Panc1 (cell line): ENCODE measurements at regions not wholly inside any gene's neighbourhood (a gene's known extent, or its start where the extent isn't known, plus 50 kb on each side); places are given as distances from the start of the nearest gene placed in this dataset.

Source experiments
- ATAC-seq: fragments of 200-7000 bp; cut with Tn5 transposase; 2 replicates; pipeline ENCODE4 v1.9.1; 2020; ENCODE audit warnings: mild to moderate bottlenecking, moderate library complexity
- BruUV-seq: library from RNA; stranded (reverse); fragments of 400-500 nt; replicated peaks from 2 replicates; lab custom pipeline; 2021; lab: Mats Ljungman, UMichigan
- CTCF ChIA-PET: fragments of 300-600 bp; sonication (Branson Sonifier 250); formaldehyde crosslinking; loops from one replicate; lab custom pipeline; 2022; ENCODE audit warnings: antibody characterized with exemption; lab: Charles Lee
- POLR2A ChIA-PET: fragments of 300-600 bp; sonication (Branson Sonifier 250); formaldehyde crosslinking; loops from one replicate; lab custom pipeline; 2022; ENCODE audit warnings: antibody characterized with exemption; lab: Charles Lee
- DNase-seq: peaks from one replicate; pipeline ENCODE4 v3.0.0-alpha.2; 2010; ENCODE audit warnings: low read depth, low spot score
- H3K27ac ChIP-seq: 2 replicates; pipeline ENCODE4 v1.5.1; 2011; ENCODE audit warnings: mild to moderate bottlenecking, low read length, inconsistent platforms
- H3K27me3 ChIP-seq: fragments of 200-500 bp; sonication (Bioruptor generic); 2 replicates; pipeline ENCODE4 v1.6.0; 2014; ENCODE audit warnings: low read length, inconsistent platforms; ENCODE audit not compliant: control insufficient read depth, insufficient read depth
- H3K36me3 ChIP-seq: fragments of 200-500 bp; sonication (Bioruptor generic); 2 replicates; pipeline ENCODE4 v1.5.1; 2014; ENCODE audit warnings: inconsistent platforms, mild to moderate bottlenecking, low read length, moderate library complexity; ENCODE audit not compliant: control insufficient read depth, insufficient read depth
- H3K4me1 ChIP-seq: 2 replicates; pipeline ENCODE4 v1.5.1; 2011; ENCODE audit warnings: inconsistent platforms, mild to moderate bottlenecking, low read length, moderate library complexity; ENCODE audit not compliant: control insufficient read depth, insufficient read depth
- H3K4me3 ChIP-seq, 2 experiments: 2 replicates each; pipeline ENCODE4 v1.5.1; 2011 to 2012; ENCODE audit warnings: low read depth in 2 of 2, low read length in 2 of 2, mild to moderate bottlenecking in 2 of 2, inconsistent platforms in 1 of 2, moderate library complexity in 1 of 2
- H3K9me3 ChIP-seq: fragments of 200-500 bp; sonication (Bioruptor generic); 2 replicates; pipeline ENCODE4 v1.5.1; 2014; ENCODE audit warnings: low read depth, mild to moderate bottlenecking, inconsistent platforms, low read length, moderate library complexity; ENCODE audit not compliant: control insufficient read depth, insufficient read depth
- POLR2AphosphoS5 ChIP-seq: IDR thresholded peaks from 2 replicates; pipeline ENCODE4 v1.6.1; 2012; ENCODE audit warnings: mild to moderate bottlenecking, low read depth, low read length, moderate library complexity
- SIN3A ChIP-seq: IDR thresholded peaks from 2 replicates; pipeline ENCODE4 v1.6.1; 2012; ENCODE audit warnings: low read depth, mild to moderate bottlenecking, low read length, moderate library complexity, borderline replicate concordance; ENCODE audit not compliant: insufficient read depth
- TCF7L2 ChIP-seq: IDR thresholded peaks from 2 replicates; pipeline ENCODE4 v1.6.1; 2011; ENCODE audit warnings: mild to moderate bottlenecking, low read depth, low read length, inconsistent platforms
- in situ Hi-C: cut with HindIII; loops from 2 replicates; pipeline ENCODE4 v1.10.0; 2016; ENCODE audit warnings: low sequenced_read_pairs, low pct_unique_long_range_greater_than_20kb
- intact Hi-C: fragments of 100-400 bp; cut with micrococcal nuclease; formaldehyde crosslinking; loops from one replicate; pipeline ENCODE4 v1.10.0; 2022; ENCODE audit not compliant: unreplicated experiment
- TF ChIP-seq, protein P1 (sequence below): fragments of 450-650 bp; IDR thresholded peaks from 2 replicates; pipeline ENCODE4 v1.5.1; 2017; ENCODE audit warnings: mild to moderate bottlenecking
- TF ChIP-seq, protein P2 (sequence below), 2 experiments: IDR thresholded peaks; 2 replicates each; pipeline ENCODE4 v1.6.1; 2011 to 2012; ENCODE audit warnings: low read depth in 2 of 2, control low read depth in 1 of 2, low read length in 1 of 2, mild to moderate bottlenecking in 1 of 2, moderate library complexity in 1 of 2; ENCODE audit not compliant: insufficient read depth in 1 of 2

DNA sequence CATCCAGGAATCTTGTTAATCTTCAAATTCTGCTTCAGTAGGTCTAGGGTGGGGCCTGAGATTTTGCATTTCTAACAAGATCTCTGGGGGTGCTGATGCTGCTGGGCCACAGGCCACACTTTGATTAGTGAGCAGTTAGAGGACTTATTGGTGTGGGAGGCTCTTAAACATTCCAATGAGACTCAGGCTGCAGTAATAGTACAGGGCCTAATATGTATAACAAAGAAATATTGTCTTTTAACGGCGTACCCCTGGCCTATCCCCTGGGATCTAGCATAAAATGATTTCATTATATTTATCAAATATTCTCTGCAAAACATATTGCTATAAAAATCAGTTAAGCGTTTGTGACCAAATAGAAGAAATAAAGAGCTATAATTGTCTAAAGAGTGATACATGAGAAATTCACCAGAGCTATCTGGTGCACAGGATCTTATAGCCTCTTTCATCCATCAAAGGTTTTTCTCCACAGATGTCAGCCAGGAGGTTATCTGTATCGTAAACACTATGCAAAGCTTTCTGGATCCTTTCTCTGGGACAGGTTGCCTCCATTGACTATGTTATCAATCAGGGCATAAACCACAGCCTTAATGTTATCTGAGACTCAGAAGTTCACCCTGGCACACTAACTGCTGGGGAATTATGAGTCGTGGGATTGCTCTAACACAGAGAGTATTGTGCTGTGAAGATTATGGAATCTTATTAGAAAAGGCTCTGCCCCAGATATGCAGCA is 488.5 kb upstream of the MAP3K7 start:
- no peaks in the 10 kb centered on the region for H3K9me3 ChIP-seq
- H3K4me1 ChIP-seq, result no peaks in the 10 kb centered on the region
- intact Hi-C loops (no loop called here), in situ Hi-C loops (no loop called here)
- ChIA-PET CTCF (no interaction called here), POLR2A (no interaction called here)
- ATAC-seq (no peak), DNase-seq (no peak)
- TF ChIP-seq SIN3A (no peak), TCF7L2 (no peak), POLR2AphosphoS5 (no peak)
- TF ChIP-seq, protein P1, sequence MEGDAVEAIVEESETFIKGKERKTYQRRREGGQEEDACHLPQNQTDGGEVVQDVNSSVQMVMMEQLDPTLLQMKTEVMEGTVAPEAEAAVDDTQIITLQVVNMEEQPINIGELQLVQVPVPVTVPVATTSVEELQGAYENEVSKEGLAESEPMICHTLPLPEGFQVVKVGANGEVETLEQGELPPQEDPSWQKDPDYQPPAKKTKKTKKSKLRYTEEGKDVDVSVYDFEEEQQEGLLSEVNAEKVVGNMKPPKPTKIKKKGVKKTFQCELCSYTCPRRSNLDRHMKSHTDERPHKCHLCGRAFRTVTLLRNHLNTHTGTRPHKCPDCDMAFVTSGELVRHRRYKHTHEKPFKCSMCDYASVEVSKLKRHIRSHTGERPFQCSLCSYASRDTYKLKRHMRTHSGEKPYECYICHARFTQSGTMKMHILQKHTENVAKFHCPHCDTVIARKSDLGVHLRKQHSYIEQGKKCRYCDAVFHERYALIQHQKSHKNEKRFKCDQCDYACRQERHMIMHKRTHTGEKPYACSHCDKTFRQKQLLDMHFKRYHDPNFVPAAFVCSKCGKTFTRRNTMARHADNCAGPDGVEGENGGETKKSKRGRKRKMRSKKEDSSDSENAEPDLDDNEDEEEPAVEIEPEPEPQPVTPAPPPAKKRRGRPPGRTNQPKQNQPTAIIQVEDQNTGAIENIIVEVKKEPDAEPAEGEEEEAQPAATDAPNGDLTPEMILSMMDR, result no peak
- TF ChIP-seq, protein P2, sequence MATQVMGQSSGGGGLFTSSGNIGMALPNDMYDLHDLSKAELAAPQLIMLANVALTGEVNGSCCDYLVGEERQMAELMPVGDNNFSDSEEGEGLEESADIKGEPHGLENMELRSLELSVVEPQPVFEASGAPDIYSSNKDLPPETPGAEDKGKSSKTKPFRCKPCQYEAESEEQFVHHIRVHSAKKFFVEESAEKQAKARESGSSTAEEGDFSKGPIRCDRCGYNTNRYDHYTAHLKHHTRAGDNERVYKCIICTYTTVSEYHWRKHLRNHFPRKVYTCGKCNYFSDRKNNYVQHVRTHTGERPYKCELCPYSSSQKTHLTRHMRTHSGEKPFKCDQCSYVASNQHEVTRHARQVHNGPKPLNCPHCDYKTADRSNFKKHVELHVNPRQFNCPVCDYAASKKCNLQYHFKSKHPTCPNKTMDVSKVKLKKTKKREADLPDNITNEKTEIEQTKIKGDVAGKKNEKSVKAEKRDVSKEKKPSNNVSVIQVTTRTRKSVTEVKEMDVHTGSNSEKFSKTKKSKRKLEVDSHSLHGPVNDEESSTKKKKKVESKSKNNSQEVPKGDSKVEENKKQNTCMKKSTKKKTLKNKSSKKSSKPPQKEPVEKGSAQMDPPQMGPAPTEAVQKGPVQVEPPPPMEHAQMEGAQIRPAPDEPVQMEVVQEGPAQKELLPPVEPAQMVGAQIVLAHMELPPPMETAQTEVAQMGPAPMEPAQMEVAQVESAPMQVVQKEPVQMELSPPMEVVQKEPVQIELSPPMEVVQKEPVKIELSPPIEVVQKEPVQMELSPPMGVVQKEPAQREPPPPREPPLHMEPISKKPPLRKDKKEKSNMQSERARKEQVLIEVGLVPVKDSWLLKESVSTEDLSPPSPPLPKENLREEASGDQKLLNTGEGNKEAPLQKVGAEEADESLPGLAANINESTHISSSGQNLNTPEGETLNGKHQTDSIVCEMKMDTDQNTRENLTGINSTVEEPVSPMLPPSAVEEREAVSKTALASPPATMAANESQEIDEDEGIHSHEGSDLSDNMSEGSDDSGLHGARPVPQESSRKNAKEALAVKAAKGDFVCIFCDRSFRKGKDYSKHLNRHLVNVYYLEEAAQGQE (IDR thresholded peaks at IDR 0.05; ENCODE audit: insufficient read depth in 1 of 2, low read depth in 2 of 2, low read length in 1 of 2), result no peak
- no peak overlapping the region for H3K4me3 ChIP-seq
- H3K36me3 ChIP-seq, result no peaks in the 10 kb centered on the region
- H3K27ac ChIP-seq, result no peak overlapping the region
- no TSS peak for BruUV-seq
- no peaks in the 10 kb centered on the region for H3K27me3 ChIP-seq

DNA sequence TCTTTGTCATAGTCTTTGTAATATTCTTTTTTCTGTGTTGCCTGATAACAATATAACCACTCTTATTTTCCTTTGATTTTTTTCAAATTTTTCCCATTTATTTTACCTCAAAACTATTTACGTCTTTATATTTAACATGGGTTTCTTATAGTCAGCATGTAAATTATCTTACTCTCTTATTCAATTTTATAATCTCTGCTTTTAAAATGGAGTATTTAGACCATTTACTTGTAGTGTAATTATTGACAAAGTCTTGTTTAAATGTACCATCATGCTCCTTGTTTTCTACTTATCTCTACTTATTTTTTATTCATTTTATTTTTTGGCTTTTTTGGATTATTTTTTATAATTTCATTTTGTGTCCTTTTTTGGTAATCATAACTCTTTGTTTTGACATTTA is 476.5 kb upstream of the MAP3K7 start:
- DNase-seq (no peak), ATAC-seq (no peak)
- in situ Hi-C loops (no loop called here), intact Hi-C loops (loop anchor here (10.0 kb wide), 1 partner anchor 119 kb away; no protein-coding TSS in a partner anchor)
- CTCF ChIA-PET, result no interaction called here
- no peak overlapping the region for H3K27ac ChIP-seq
- POLR2A ChIA-PET, result no interaction called here
- no peaks in the 10 kb centered on the region for H3K36me3 ChIP-seq
- no peaks in the 10 kb centered on the region for H3K4me1 ChIP-seq
- H3K4me3 ChIP-seq, result no peak overlapping the region
- no TSS peak for BruUV-seq
- H3K9me3 ChIP-seq, result peaks cover 4% of the 10 kb centered on the region; the same call in 1 of the 2 replicates
- no peaks in the 10 kb centered on the region for H3K27me3 ChIP-seq
- no peak for TF ChIP-seq POLR2AphosphoS5
- no peak for TF ChIP-seq TCF7L2
- TF ChIP-seq, protein P2 (IDR thresholded peaks at IDR 0.05; ENCODE audit: insufficient read depth in 1 of 2, low read depth in 2 of 2, low read length in 1 of 2), result no peak
- no peak for TF ChIP-seq SIN3A
- TF ChIP-seq, protein P1, result no peak
